GM18499 (cell line): ENCODE measurements at regions not wholly inside any gene's neighbourhood (a gene's known extent, or its start where the extent isn't known, plus 50 kb on each side); places are given as distances from the start of the nearest gene placed in this dataset.

ENCODE experiments used
- ATAC-seq: cut with Tn5 transposase; IDR thresholded peaks from one replicate; pipeline ENCODE4 v1.9.1; 2021; ENCODE audit warnings: moderate number of reproducible peaks; ENCODE audit not compliant: insufficient read depth, unreplicated experiment

- ATAC-seq, result no peak
Observed at GRCh38 chr13:80047406-80047805, 293.5 kb downstream of the SPRY2 start.

- no peak for ATAC-seq
Observed at GRCh38 chr13:80040981-80041317, 300.0 kb downstream of the SPRY2 start.

- no peak for ATAC-seq
Observed at GRCh38 chr13:80040196-80040980, 300.5 kb downstream of the SPRY2 start.

- ATAC-seq, result peak; percentile 53
Observed at GRCh38 chr13:80039000-80039399, 301.9 kb downstream of the SPRY2 start.

- no peak for ATAC-seq
Observed at GRCh38 chr13:80038371-80038770, 302.6 kb downstream of the SPRY2 start.

- no peak for ATAC-seq
Observed at GRCh38 chr13:80037505-80037888, 303.4 kb downstream of the SPRY2 start.

- peak; percentile 34 for ATAC-seq
Observed at GRCh38 chr13:80036845-80037504, 304.0 kb downstream of the SPRY2 start.

- ATAC-seq, result no peak
Observed at GRCh38 chr13:80035096-80035495, 305.8 kb downstream of the SPRY2 start.

GRCh38 chr13:80033951-80034350 is 307.0 kb downstream of the SPRY2 start:
- ATAC-seq, result no peak

GRCh38 chr13:80033286-80033685 is 307.6 kb downstream of the SPRY2 start:
- no peak for ATAC-seq

- ATAC-seq, result no peak
Observed at GRCh38 chr13:80030491-80030890, 310.4 kb downstream of the SPRY2 start.

GRCh38 chr13:80029170-80029569 is 311.8 kb downstream of the SPRY2 start:
- no peak for ATAC-seq

GRCh38 chr13:80022146-80022545 is 318.8 kb downstream of the SPRY2 start:
- no peak for ATAC-seq

GRCh38 chr13:80012251-80012650 is 328.7 kb downstream of the SPRY2 start:
- ATAC-seq, result no peak

- no peak for ATAC-seq
Observed at GRCh38 chr13:80011448-80012212, 329.3 kb downstream of the SPRY2 start.

GRCh38 chr13:80010846-80011245 is 330.1 kb downstream of the SPRY2 start:
- ATAC-seq, result no peak

- ATAC-seq, result no peak
Observed at GRCh38 chr13:80010286-80010831, 330.6 kb downstream of the SPRY2 start.

GRCh38 chr13:80009760-80010159 is 331.2 kb downstream of the SPRY2 start:
- ATAC-seq, result no peak

- no peak for ATAC-seq
Observed at GRCh38 chr13:80006940-80007339, 334.0 kb downstream of the SPRY2 start.

GRCh38 chr13:80001510-80001842 is 339.4 kb downstream of the SPRY2 start:
- ATAC-seq, result no peak
